K562 (cell line): ENCODE measurements at regions not wholly inside any gene's neighbourhood (a gene's known extent, or its start where the extent isn't known, plus 50 kb on each side); places are given as distances from the start of the nearest gene placed in this dataset.
A peak's percentile ranks its signal among the peaks of the same experiment; 100 is the strongest.

Experiments
- ASH1L ChIP-seq: fragments of 450-650 bp; IDR thresholded peaks from 2 replicates; pipeline ENCODE4 v1.6.1; 2018; ENCODE audit warnings: borderline replicate concordance, mild to moderate bottlenecking, low read depth; ENCODE audit not compliant: partially characterized antibody
- BCL6 ChIP-seq: fragments of 250-450 bp; sonication (Bioruptor Pico); IDR thresholded peaks from 2 replicates; pipeline ENCODE4 v1.4.0; 2020
- CEBPZ ChIP-seq: fragments of 150-350 bp; IDR thresholded peaks from 2 replicates; pipeline ENCODE4 v1.6.1; 2014; ENCODE audit warnings: low read depth, mild to moderate bottlenecking, low read length, borderline replicate concordance
- DACH1 ChIP-seq: fragments of 450-650 bp; IDR thresholded peaks from 2 replicates; pipeline ENCODE4 v1.6.1; 2018; ENCODE audit not compliant: partially characterized antibody
- EGR1 ChIP-seq: fragments of 450-650 bp; conservative IDR thresholded peaks from 2 replicates; pipeline ENCODE4 v1.6.1; 2017; ENCODE audit warnings: mild to moderate bottlenecking
- ESRRB ChIP-seq: fragments of 250-450 bp; sonication (Bioruptor Pico); IDR thresholded peaks from 2 replicates; pipeline ENCODE4 v1.5.0; 2020; ENCODE audit warnings: mild to moderate bottlenecking, moderate library complexity, borderline replicate concordance
- ETS2 ChIP-seq: IDR thresholded peaks from 2 replicates; pipeline ENCODE4 v1.6.1; 2016; ENCODE audit warnings: borderline replicate concordance, missing genetic modification characterization, mild to moderate bottlenecking, moderate library complexity, missing compliant biosample characterization; ENCODE audit not compliant: poor library complexity, severe bottlenecking
- ID3 ChIP-seq, 2 experiments: fragments of 250-450 bp in 1 of 2; fragments of 450-650 bp in 1 of 2; sonication (Bioruptor Pico) in 1 of 2; IDR thresholded peaks; 2 replicates each; pipeline versions ENCODE4 v1.6.1 to v1.8.0; 2016 to 2021; ENCODE audit warnings: mild to moderate bottlenecking in 2 of 2, moderate library complexity in 2 of 2, missing compliant biosample characterization in 1 of 2, missing genetic modification characterization in 1 of 2
- NFE2L1 ChIP-seq: fragments of 450-650 bp; IDR thresholded peaks from 2 replicates; pipeline ENCODE4 v1.6.1; 2016; ENCODE audit warnings: missing genetic modification characterization, low read depth, mild to moderate bottlenecking, missing compliant biosample characterization, moderate library complexity, borderline replicate concordance
- PURB ChIP-seq: sonication (generic); formaldehyde crosslinking; IDR thresholded peaks from 2 replicates; pipeline ENCODE4 v1.9.0; 2021; ENCODE audit warnings: low read depth, mild to moderate bottlenecking, missing genetic modification reagents
- SETDB1 ChIP-seq: IDR thresholded peaks from one replicate; pipeline ENCODE4 v1.6.1; 2012; ENCODE audit warnings: low read length, control low read depth, inconsistent platforms
- SMARCC2 ChIP-seq: fragments of 450-650 bp; IDR thresholded peaks from 2 replicates; pipeline ENCODE4 v1.6.1; 2017; ENCODE audit warnings: antibody characterized with exemption, moderate library complexity, mild to moderate bottlenecking, low read depth
- STAG1 ChIP-seq: sonication (generic); formaldehyde crosslinking; IDR thresholded peaks from 2 replicates; pipeline ENCODE4 v1.5.0; 2020; ENCODE audit warnings: missing genetic modification reagents, borderline replicate concordance
- VEZF1 ChIP-seq: fragments of 200-800 bp; sonication (Bioruptor generic); IDR thresholded peaks from 2 replicates; pipeline ENCODE4 v1.6.1; 2017; ENCODE audit warnings: missing genetic modification characterization, missing compliant biosample characterization
- ZBTB2 ChIP-seq: fragments of 450-650 bp; IDR thresholded peaks from 2 replicates; pipeline ENCODE4 v1.6.1; 2016; ENCODE audit warnings: antibody characterized with exemption
- ZBTB8A ChIP-seq: fragments of 450-650 bp; IDR thresholded peaks from 2 replicates; pipeline ENCODE4 v1.6.1; 2018; ENCODE audit warnings: mild to moderate bottlenecking, moderate library complexity; ENCODE audit not compliant: partially characterized antibody
- ZKSCAN1 ChIP-seq: fragments of 150-350 bp; IDR thresholded peaks from 2 replicates; pipeline ENCODE4 v1.6.1; 2016; ENCODE audit warnings: low read depth, low read length
- ZNF12 ChIP-seq: sonication (generic); formaldehyde crosslinking; IDR thresholded peaks from 2 replicates; pipeline ENCODE4 v1.4.0; 2020; ENCODE audit warnings: mild to moderate bottlenecking, missing genetic modification reagents
- ZNF239 ChIP-seq: fragments of 250-450 bp; sonication (Bioruptor Pico); IDR thresholded peaks from 2 replicates; pipeline ENCODE4 v1.4.0; 2020; ENCODE audit warnings: mild to moderate bottlenecking
- ZNF449 ChIP-seq: fragments of 250-450 bp; sonication (Bioruptor Pico); IDR thresholded peaks from 2 replicates; pipeline ENCODE4 v1.8.0; 2022; ENCODE audit warnings: moderate library complexity, mild to moderate bottlenecking, inconsistent platforms
- ZNF699 ChIP-seq: fragments of 250-450 bp; sonication (Bioruptor Pico); IDR thresholded peaks from 2 replicates; pipeline ENCODE4 v1.8.0; 2021; ENCODE audit warnings: mild to moderate bottlenecking, moderate library complexity; ENCODE audit not compliant: insufficient replicate concordance

- no peak for TF ChIP-seq CEBPZ
- TF ChIP-seq ESRRB = no peak
- TF ChIP-seq DACH1 = no peak
- no peak for TF ChIP-seq ASH1L
- TF ChIP-seq ZNF12 = no peak
- TF ChIP-seq ZKSCAN1 = no peak
- no peak for TF ChIP-seq ZBTB2
- TF ChIP-seq ZBTB8A = no peak
- no peak for TF ChIP-seq ZNF699 (CRISPR knock-in tag)
- TF ChIP-seq PURB (CRISPR knock-in tag) = no peak
- 0 out of 2 replicates have a peak, but pooled peaks have one; percentile 36 for TF ChIP-seq BCL6
- no peak for TF ChIP-seq SMARCC2
- TF ChIP-seq SETDB1 = no peak
- TF ChIP-seq EGR1 = no peak
- TF ChIP-seq ETS2 (tag) = no peak
- peak; percentile 93 for TF ChIP-seq ZNF449 (CRISPR knock-in tag)
- peak; percentile 71; the same call in 1 of the 2 replicates for TF ChIP-seq ID3 (CRISPR knock-in tag; IDR thresholded peaks at IDR 0.05)
- peak; percentile 85 for TF ChIP-seq ID3 (tag; IDR thresholded peaks at IDR 0.05)
- TF ChIP-seq NFE2L1 = peak; percentile 46; the same call in 1 of the 2 replicates
- peak; percentile 85 for TF ChIP-seq ZNF239
- no peak for TF ChIP-seq VEZF1
- no peak for TF ChIP-seq STAG1 (CRISPR knock-in tag)
These were observed 89.8 kb upstream of the GNG12 start (continued) for GRCh38 chr1:67923074-67923473.
